ENCODE measurements at regions not wholly inside any gene's neighbourhood (a gene's known extent, or its start where the extent isn't known, plus 50 kb on each side); places are given as distances from the start of the nearest gene placed in this dataset.

GRCh38 chr5:18872978-18873377, 1115.0 kb downstream of the CDH18 start:
- H3K9me3 Mint-ChIP-seq, result peaks cover 17% of the 10 kb centered on the region
- no peaks in the 10 kb centered on the region; the same call in 1 of the 2 replicates for H3K36me3 Mint-ChIP-seq (ENCODE audit: low read depth)
- TF ChIP-seq, protein P1, sequence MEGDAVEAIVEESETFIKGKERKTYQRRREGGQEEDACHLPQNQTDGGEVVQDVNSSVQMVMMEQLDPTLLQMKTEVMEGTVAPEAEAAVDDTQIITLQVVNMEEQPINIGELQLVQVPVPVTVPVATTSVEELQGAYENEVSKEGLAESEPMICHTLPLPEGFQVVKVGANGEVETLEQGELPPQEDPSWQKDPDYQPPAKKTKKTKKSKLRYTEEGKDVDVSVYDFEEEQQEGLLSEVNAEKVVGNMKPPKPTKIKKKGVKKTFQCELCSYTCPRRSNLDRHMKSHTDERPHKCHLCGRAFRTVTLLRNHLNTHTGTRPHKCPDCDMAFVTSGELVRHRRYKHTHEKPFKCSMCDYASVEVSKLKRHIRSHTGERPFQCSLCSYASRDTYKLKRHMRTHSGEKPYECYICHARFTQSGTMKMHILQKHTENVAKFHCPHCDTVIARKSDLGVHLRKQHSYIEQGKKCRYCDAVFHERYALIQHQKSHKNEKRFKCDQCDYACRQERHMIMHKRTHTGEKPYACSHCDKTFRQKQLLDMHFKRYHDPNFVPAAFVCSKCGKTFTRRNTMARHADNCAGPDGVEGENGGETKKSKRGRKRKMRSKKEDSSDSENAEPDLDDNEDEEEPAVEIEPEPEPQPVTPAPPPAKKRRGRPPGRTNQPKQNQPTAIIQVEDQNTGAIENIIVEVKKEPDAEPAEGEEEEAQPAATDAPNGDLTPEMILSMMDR (IDR thresholded peaks at IDR 0.05), result no peak
- no peaks in the 10 kb centered on the region for H3K27me3 Mint-ChIP-seq (ENCODE audit: insufficient read depth)
- DNase-seq, result no peak
- no peak overlapping the region for H3K4me3 Mint-ChIP-seq
- no peaks in the 10 kb centered on the region for H3K4me1 Mint-ChIP-seq (ENCODE audit: low read depth)
- no peak overlapping the region for H3K27ac Mint-ChIP-seq

- Mint-ChIP-seq H3K36me3 (ENCODE audit: low read depth) (no peaks in the 10 kb centered on the region; the same call in 1 of the 2 replicates), H3K9me3 (peaks cover 23% of the 10 kb centered on the region), H3K27ac (no peak overlapping the region), H3K4me3 (no peak overlapping the region), H3K4me1 (ENCODE audit: low read depth) (no peaks in the 10 kb centered on the region), H3K27me3 (ENCODE audit: insufficient read depth) (no peaks in the 10 kb centered on the region)
- TF ChIP-seq, protein P1 (IDR thresholded peaks at IDR 0.05), result no peak
- DNase-seq, result no peak
Measured at GRCh38 chr5:18876565-18876964, 1111.4 kb downstream of the CDH18 start.

- H3K4me1 Mint-ChIP-seq (ENCODE audit: low read depth), result no peaks in the 10 kb centered on the region
- no peak overlapping the region for H3K4me3 Mint-ChIP-seq
- no peak for DNase-seq
- H3K36me3 Mint-ChIP-seq (ENCODE audit: low read depth), result no peaks in the 10 kb centered on the region
- TF ChIP-seq, protein P1 (IDR thresholded peaks at IDR 0.05), result no peak
- H3K9me3 Mint-ChIP-seq, result peaks cover 22% of the 10 kb centered on the region
- no peak overlapping the region for H3K27ac Mint-ChIP-seq
- no peaks in the 10 kb centered on the region for H3K27me3 Mint-ChIP-seq (ENCODE audit: insufficient read depth)
Measured at GRCh38 chr5:18881615-18882014, 1106.4 kb downstream of the CDH18 start.

DNA sequence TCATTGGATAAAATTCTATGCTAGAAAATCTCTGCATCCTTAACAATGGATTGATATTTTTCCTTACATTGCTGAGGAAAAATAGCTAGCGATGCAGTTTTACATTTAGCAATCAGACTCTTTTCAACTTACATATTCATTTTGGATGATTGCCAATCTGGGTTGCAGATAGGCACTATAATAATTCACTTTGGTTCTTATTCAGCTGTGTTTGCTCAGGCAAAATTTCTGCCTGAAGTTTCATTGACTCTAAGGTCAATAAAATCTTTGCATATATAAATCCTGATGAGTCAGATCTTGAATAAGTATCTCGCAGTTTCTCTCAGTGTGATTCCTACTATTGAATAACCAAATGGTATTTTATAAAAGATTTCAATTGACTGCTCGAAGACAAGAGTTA, 1105.8 kb downstream of the CDH18 start:
- no peak overlapping the region for H3K4me3 Mint-ChIP-seq
- H3K27me3 Mint-ChIP-seq (ENCODE audit: insufficient read depth), result no peaks in the 10 kb centered on the region
- no peak for DNase-seq
- no peaks in the 10 kb centered on the region for H3K4me1 Mint-ChIP-seq (ENCODE audit: low read depth)
- TF ChIP-seq, protein P1 (IDR thresholded peaks at IDR 0.05), result no peak
- no peak overlapping the region for H3K27ac Mint-ChIP-seq
- no peaks in the 10 kb centered on the region for H3K36me3 Mint-ChIP-seq (ENCODE audit: low read depth)
- peaks cover 22% of the 10 kb centered on the region for H3K9me3 Mint-ChIP-seq

- Mint-ChIP-seq H3K27ac (no peak overlapping the region), H3K9me3 (peaks cover 50% of the 10 kb centered on the region), H3K4me1 (ENCODE audit: low read depth) (no peaks in the 10 kb centered on the region), H3K36me3 (ENCODE audit: low read depth) (no peaks in the 10 kb centered on the region), H3K27me3 (ENCODE audit: insufficient read depth) (no peaks in the 10 kb centered on the region), H3K4me3 (no peak overlapping the region)
- DNase-seq, result no peak
- TF ChIP-seq, protein P1 (IDR thresholded peaks at IDR 0.05), result no peak
Measured at GRCh38 chr5:18888821-18889220, 1099.2 kb downstream of the CDH18 start.

DNA sequence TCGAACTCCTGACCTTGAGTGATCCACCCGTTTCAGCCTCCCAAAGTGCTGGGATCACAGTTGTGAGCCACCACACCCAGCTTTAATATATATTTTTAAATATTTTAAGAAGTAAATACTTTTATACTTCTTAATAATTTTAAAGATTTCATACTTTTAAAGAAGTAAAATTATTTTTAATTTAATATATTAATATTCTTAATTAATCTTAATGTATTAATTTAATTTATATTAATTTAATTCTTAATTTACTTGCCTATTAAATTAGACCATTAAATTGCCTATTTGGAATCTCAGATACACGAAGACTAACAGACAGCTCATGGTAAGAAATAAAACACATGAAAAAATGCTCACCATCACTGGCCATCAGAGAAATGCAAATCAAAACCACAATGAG, 1087.4 kb downstream of the CDH18 start:
- Mint-ChIP-seq H3K27ac (no peak overlapping the region), H3K27me3 (ENCODE audit: insufficient read depth) (no peaks in the 10 kb centered on the region), H3K4me3 (no peak overlapping the region), H3K4me1 (ENCODE audit: low read depth) (no peaks in the 10 kb centered on the region), H3K9me3 (peaks cover 11% of the 10 kb centered on the region; the same call in 1 of the 2 replicates), H3K36me3 (ENCODE audit: low read depth) (no peaks in the 10 kb centered on the region)
- TF ChIP-seq, protein P1 (IDR thresholded peaks at IDR 0.05), result no peak
- no peak for DNase-seq
